Activated T-helper 17 cell treated with anti-CD3 and anti-CD28 coated beads, Interleukin-2, amount 50 U/mL, for 72 hours (primary cell): ENCODE measurements at regions not wholly inside any gene's neighbourhood (a gene's known extent, or its start where the extent isn't known, plus 50 kb on each side); places are given as distances from the start of the nearest gene placed in this dataset.
"Not testable (repeated sequence)": the region's sequence is repeated elsewhere in the genome, so short reads cannot be mapped to it uniquely, and the experiment has no call there.

Experiments used
- ATAC-seq: fragments of 150-1000 bp; cut with Tn5 transposase; replicated peaks from 2 replicates; pipeline ENCODE4 v1.10.0; 2021; ENCODE audit warnings: mild to moderate bottlenecking, moderate library complexity
- H3K27ac Mint-ChIP-seq: one replicate; pipeline ENCODE4 v1.8.0; 2022; ENCODE audit warnings: mixed read lengths
- H3K27me3 Mint-ChIP-seq: one replicate; pipeline ENCODE4 v1.8.0; 2022; ENCODE audit warnings: mixed read lengths
- H3K36me3 Mint-ChIP-seq: one replicate; pipeline ENCODE4 v1.8.0; 2022; ENCODE audit warnings: low read depth, mild to moderate bottlenecking, mixed read lengths
- H3K4me1 Mint-ChIP-seq: one replicate; pipeline ENCODE4 v1.8.0; 2022; ENCODE audit warnings: mixed read lengths
- H3K4me3 Mint-ChIP-seq: one replicate; pipeline ENCODE4 v1.8.0; 2022; ENCODE audit warnings: mild to moderate bottlenecking, mixed read lengths
- H3K9me3 Mint-ChIP-seq: one replicate; pipeline ENCODE4 v1.8.0; 2022; ENCODE audit warnings: mixed read lengths

- H3K27me3 Mint-ChIP-seq = not testable (repeated sequence)
Measured at GRCh38 chr9:63775092-63775426, 1510.0 kb downstream of the FOXD4L5 start.

GRCh38 chr9:63774369-63775091 lies 1510.5 kb downstream of the FOXD4L5 start:
- H3K36me3 Mint-ChIP-seq, H3K4me1 Mint-ChIP-seq, H3K9me3 Mint-ChIP-seq, ATAC-seq, H3K4me3 Mint-ChIP-seq, H3K27me3 Mint-ChIP-seq, H3K27ac Mint-ChIP-seq: not testable (repeated sequence)

More at GRCh38 chr9:63775092-63775426, 1510.0 kb downstream of the FOXD4L5 start:
- H3K4me1 Mint-ChIP-seq, H3K9me3 Mint-ChIP-seq, ATAC-seq, H3K4me3 Mint-ChIP-seq, H3K36me3 Mint-ChIP-seq, H3K27ac Mint-ChIP-seq: not testable (repeated sequence)

- H3K9me3 Mint-ChIP-seq, H3K27me3 Mint-ChIP-seq, H3K27ac Mint-ChIP-seq, H3K36me3 Mint-ChIP-seq, ATAC-seq, H3K4me1 Mint-ChIP-seq, H3K4me3 Mint-ChIP-seq: not testable (repeated sequence)
Measured at GRCh38 chr9:63762230-63762629, 1522.8 kb downstream of the FOXD4L5 start.

GRCh38 chr9:63729021-63729420 lies 1556.0 kb downstream of the FOXD4L5 start:
- not testable (repeated sequence) for H3K4me1 Mint-ChIP-seq, H3K27me3 Mint-ChIP-seq, H3K27ac Mint-ChIP-seq, H3K36me3 Mint-ChIP-seq, H3K4me3 Mint-ChIP-seq, H3K9me3 Mint-ChIP-seq, ATAC-seq

- no peak for ATAC-seq
- Mint-ChIP-seq H3K27me3 (no peaks in the 10 kb centered on the region), H3K4me3 (no peak overlapping the region), H3K4me1 (no peaks in the 10 kb centered on the region), H3K36me3 (no peaks in the 10 kb centered on the region), H3K9me3 (no peaks in the 10 kb centered on the region), H3K27ac (no peak overlapping the region)
Measured at GRCh38 chr9:63728287-63728686, 1556.7 kb downstream of the FOXD4L5 start.

- not testable (repeated sequence) for H3K27me3 Mint-ChIP-seq, H3K4me1 Mint-ChIP-seq, H3K27ac Mint-ChIP-seq, H3K36me3 Mint-ChIP-seq, ATAC-seq, H3K4me3 Mint-ChIP-seq, H3K9me3 Mint-ChIP-seq
Measured at GRCh38 chr9:63708285-63708684, 1576.7 kb downstream of the FOXD4L5 start.

GRCh38 chr9:63704456-63704855 lies 1580.6 kb downstream of the FOXD4L5 start:
- not testable (repeated sequence) for H3K4me3 Mint-ChIP-seq, H3K27ac Mint-ChIP-seq, H3K9me3 Mint-ChIP-seq, H3K36me3 Mint-ChIP-seq, H3K27me3 Mint-ChIP-seq, H3K4me1 Mint-ChIP-seq, ATAC-seq

GRCh38 chr9:63703670-63704069 lies 1581.3 kb downstream of the FOXD4L5 start:
- H3K9me3 Mint-ChIP-seq, H3K4me1 Mint-ChIP-seq, H3K36me3 Mint-ChIP-seq, ATAC-seq, H3K4me3 Mint-ChIP-seq, H3K27me3 Mint-ChIP-seq, H3K27ac Mint-ChIP-seq: not testable (repeated sequence)

- not testable (repeated sequence) for H3K4me1 Mint-ChIP-seq, H3K27ac Mint-ChIP-seq, H3K27me3 Mint-ChIP-seq, H3K4me3 Mint-ChIP-seq, H3K36me3 Mint-ChIP-seq, H3K9me3 Mint-ChIP-seq, ATAC-seq
Measured at GRCh38 chr9:63703138-63703665, 1581.8 kb downstream of the FOXD4L5 start.
